ENCODE measurements at regions not wholly inside any gene's neighbourhood (a gene's known extent, or its start where the extent isn't known, plus 50 kb on each side); places are given as distances from the start of the nearest gene placed in this dataset.

DNA sequence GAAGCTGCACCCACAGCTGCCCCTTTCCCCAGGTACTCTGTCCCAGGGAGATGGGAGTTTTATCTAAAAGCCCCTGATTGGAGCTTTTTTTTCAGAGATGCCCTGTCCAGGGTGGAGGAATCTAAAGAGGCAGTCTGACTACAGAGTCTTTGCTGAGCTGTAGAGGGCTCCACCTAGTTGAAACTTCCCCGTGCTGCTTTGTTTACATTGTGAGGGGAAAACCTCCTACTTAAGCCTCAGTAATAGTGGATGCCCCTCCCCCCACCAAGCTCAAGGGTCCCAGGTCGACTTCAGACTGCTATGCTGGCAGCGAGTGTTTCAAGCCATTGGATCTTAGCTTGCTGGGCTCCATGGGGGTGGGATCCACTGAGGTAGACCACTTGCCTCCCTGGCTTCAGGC lies 470.1 kb upstream of the LARGE1 start:
- ChIA-PET POLR2A (no interaction called here), CTCF (no interaction called here)
- Histone ChIP-seq H3K4me3 (ENCODE audit: low read depth, low read length) (no peak overlapping the region), H3K36me3 (ENCODE audit: control insufficient read depth, insufficient read depth, low read length) (no peaks in the 10 kb centered on the region), H3K27me3 (ENCODE audit: control insufficient read depth, insufficient read depth, low read length) (no peaks in the 10 kb centered on the region)
- DNase-seq (ENCODE audit: low read depth), result no peak
- TF ChIP-seq, protein P1, sequence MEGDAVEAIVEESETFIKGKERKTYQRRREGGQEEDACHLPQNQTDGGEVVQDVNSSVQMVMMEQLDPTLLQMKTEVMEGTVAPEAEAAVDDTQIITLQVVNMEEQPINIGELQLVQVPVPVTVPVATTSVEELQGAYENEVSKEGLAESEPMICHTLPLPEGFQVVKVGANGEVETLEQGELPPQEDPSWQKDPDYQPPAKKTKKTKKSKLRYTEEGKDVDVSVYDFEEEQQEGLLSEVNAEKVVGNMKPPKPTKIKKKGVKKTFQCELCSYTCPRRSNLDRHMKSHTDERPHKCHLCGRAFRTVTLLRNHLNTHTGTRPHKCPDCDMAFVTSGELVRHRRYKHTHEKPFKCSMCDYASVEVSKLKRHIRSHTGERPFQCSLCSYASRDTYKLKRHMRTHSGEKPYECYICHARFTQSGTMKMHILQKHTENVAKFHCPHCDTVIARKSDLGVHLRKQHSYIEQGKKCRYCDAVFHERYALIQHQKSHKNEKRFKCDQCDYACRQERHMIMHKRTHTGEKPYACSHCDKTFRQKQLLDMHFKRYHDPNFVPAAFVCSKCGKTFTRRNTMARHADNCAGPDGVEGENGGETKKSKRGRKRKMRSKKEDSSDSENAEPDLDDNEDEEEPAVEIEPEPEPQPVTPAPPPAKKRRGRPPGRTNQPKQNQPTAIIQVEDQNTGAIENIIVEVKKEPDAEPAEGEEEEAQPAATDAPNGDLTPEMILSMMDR (IDR thresholded peaks at IDR 0.05; ENCODE audit: insufficient read depth, low read depth, low read length), result no peak

DNA sequence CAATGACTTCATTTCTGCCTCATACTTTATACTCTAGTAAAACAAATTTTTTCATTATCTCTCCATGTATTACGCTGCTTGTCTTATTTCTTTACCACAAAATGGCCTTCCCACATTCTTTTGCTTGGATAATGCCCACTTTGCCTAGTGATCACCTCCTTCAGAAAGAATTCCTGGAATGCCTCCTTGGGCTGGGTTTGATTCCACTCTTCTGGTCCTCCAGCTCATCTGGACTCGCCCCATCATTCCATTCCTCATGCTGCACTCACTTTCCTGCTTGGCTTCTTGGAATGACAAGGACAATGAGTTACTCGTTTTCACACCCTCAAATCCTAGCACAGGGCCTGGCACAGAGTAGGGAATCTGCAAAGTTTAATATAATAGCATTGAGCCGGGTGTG lies 475.1 kb upstream of the LARGE1 start:
- CTCF ChIA-PET, result no interaction called here
- POLR2A ChIA-PET, result no interaction called here
- TF ChIP-seq, protein P1 (IDR thresholded peaks at IDR 0.05; ENCODE audit: insufficient read depth, low read depth, low read length), result no peak
- no peak overlapping the region for H3K4me3 ChIP-seq (ENCODE audit: low read depth, low read length)
- no peak for DNase-seq (ENCODE audit: low read depth)
- H3K36me3 ChIP-seq (ENCODE audit: control insufficient read depth, insufficient read depth, low read length), result no peaks in the 10 kb centered on the region
- H3K27me3 ChIP-seq (ENCODE audit: control insufficient read depth, insufficient read depth, low read length), result no peaks in the 10 kb centered on the region

DNA sequence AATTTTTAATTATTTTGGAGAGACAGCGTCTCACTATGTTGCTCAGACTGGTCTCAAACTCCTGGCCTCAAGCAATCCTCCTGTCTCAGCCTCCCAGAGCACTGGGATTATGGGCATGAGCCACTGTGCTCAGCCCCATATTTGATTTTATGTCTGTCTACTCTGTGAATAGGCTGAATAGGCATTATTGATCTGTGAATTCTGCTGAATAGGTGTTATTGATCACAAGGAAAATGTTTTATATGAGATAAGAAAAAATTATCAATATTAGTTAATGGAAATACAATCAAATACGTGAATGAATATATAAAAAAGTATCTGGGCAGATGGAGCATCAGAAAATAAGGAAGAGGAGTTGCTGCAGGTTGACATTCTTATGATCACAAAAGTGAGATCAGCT lies 483.4 kb upstream of the LARGE1 start:
- no peak overlapping the region for H3K4me3 ChIP-seq (ENCODE audit: low read depth, low read length)
- no peaks in the 10 kb centered on the region for H3K36me3 ChIP-seq (ENCODE audit: control insufficient read depth, insufficient read depth, low read length)
- ChIA-PET POLR2A (no interaction called here), CTCF (no interaction called here)
- TF ChIP-seq, protein P1 (IDR thresholded peaks at IDR 0.05; ENCODE audit: insufficient read depth, low read depth, low read length), result no peak
- H3K27me3 ChIP-seq (ENCODE audit: control insufficient read depth, insufficient read depth, low read length), result no peaks in the 10 kb centered on the region
- DNase-seq (ENCODE audit: low read depth), result no peak

DNA sequence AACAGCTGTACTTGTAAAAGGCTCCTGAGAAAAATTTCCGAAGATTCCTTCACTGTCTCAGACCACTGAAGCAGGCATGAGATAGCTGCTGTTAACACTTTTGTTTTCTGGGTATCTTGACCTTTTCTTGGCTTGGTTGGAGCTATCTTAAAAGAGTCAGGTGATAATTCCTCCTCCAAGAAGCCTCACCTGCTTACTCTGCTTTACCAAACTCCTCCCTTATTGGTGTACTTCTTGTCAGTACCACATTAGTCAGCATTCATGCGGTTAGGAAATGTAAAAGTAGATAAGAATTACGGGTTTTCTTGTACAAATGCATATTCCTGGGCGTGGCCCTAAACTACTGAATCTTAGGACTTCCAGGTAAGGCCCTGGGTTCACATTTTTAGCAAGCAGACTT lies 489.8 kb upstream of the LARGE1 start:
- CTCF ChIA-PET, result no interaction called here
- no peak for DNase-seq (ENCODE audit: low read depth)
- POLR2A ChIA-PET, result no interaction called here

DNA sequence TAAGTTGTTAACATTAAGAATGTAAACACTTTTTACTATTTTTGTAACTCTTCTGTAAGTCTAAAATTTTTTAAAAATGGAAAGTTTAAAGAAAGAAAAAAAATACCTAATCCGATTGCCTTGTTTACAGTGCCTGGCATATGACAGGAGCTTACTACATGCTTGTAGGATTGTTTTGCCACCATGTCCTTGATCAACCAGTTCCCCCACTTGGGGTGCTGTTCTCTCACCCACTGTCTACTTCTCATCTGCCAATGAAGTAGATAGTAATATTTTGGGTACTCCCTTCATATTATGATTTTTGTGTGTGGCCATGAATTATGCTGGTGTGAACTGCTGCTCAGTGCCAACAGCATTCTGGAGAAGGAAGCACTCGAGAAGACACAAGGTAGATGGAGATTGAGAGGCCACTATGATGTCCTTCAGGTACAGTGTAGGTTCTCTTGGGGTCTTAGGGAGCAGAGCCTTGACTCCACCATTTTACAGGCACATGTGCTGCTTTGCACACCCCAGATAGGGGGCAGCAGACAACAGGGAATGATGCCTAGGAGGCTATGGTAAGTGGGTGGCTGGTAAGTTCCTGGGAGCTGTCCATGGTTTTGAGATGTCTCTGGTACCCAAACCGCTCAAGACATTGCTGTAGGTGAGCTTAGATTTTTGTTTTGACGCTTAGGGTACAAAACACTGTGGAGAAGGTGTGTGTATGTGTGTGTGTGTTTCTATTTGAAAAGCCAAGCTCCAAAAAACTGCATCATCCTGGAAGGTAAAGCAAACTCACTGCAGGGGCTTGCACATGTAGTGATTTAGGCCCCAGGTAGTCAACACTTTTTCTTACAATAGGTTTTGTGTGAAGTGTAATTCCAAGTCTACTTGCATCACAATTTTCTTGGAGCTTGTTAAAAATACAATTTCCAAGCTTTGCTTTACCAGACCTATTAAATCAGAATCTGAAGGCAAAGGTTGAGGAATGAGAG lies 494.5 kb upstream of the LARGE1 start:
- no peak for DNase-seq (ENCODE audit: low read depth)
- Histone ChIP-seq H3K4me3 (ENCODE audit: low read depth, low read length) (no peak overlapping the region), H3K36me3 (ENCODE audit: control insufficient read depth, insufficient read depth, low read length) (no peaks in the 10 kb centered on the region), H3K27me3 (ENCODE audit: control insufficient read depth, insufficient read depth, low read length) (no peaks in the 10 kb centered on the region)
- ChIA-PET POLR2A (no interaction called here), CTCF (interaction anchor here (1.7 to 1.8 kb wide), 2 partner anchors 606 to 609 kb away, joined by 5 to 12 read pairs; no protein-coding TSS in a partner anchor)
- TF ChIP-seq, protein P1 (IDR thresholded peaks at IDR 0.05; ENCODE audit: insufficient read depth, low read depth, low read length), result no peak

More for the DNA sequence above, 489.8 kb upstream of the LARGE1 start:
- TF ChIP-seq, protein P1 (IDR thresholded peaks at IDR 0.05; ENCODE audit: insufficient read depth, low read depth, low read length), result no peak
- H3K36me3 ChIP-seq (ENCODE audit: control insufficient read depth, insufficient read depth, low read length), result no peaks in the 10 kb centered on the region
- no peaks in the 10 kb centered on the region for H3K27me3 ChIP-seq (ENCODE audit: control insufficient read depth, insufficient read depth, low read length)
- no peak overlapping the region for H3K4me3 ChIP-seq (ENCODE audit: low read depth, low read length)
